Upper lobe of left lung (tissue), 4 donors: ENCODE measurements at regions not wholly inside any gene's neighbourhood (a gene's known extent, or its start where the extent isn't known, plus 50 kb on each side); places are given as distances from the start of the nearest gene placed in this dataset.

Experiments
- EP300 ChIP-seq, 4 donors: sonication (generic); formaldehyde crosslinking; IDR thresholded peaks; one replicate each; pipeline ENCODE4 v1.5.1; 2017; ENCODE audit warnings: antibody characterized with exemption in 4 of 4, control low read depth in 2 of 4
- POLR2A ChIP-seq, 4 donors: fragments of 450-650 bp; IDR thresholded peaks; one replicate each; pipeline ENCODE4 v1.5.1; 2016 to 2017; ENCODE audit warnings: antibody characterized with exemption in 4 of 4, mild to moderate bottlenecking in 2 of 4
- POLR2AphosphoS5 ChIP-seq, 2 donors: sonication (generic); formaldehyde crosslinking; IDR thresholded peaks; one replicate each; pipeline ENCODE4 v1.5.1; 2017; ENCODE audit warnings: antibody characterized with exemption in 2 of 2
- TF ChIP-seq, protein P1 (sequence below), 6 experiments: fragments of 450-650 bp in 4 of 6; fragments of 200-600 bp in 2 of 6; sonication (generic) in 2 of 6; IDR thresholded peaks; one replicate each; pipeline ENCODE4 v1.5.1; 2016 to 2019; ENCODE audit warnings: antibody characterized with exemption in 6 of 6

DNA sequence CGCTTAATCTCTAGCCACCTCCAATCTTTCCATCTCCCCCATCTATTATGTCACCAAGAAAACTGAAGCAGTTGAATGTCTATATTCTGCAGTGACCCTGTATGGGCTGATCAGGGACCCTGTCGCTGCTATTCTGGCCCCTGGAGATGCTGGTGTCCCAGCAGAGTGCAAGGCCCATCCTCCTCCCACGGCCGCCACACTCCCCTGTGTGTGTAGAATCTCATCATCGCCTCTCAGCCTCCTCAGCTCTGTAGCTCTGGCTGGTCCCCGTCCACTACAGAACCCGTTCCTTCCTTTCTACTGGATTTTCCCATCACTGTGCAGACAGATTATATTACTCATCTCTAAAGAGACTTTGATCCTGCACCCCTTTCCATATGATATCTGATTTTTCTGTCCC is 235.8 kb upstream of the PFKP start:
- TF ChIP-seq, protein P1, sequence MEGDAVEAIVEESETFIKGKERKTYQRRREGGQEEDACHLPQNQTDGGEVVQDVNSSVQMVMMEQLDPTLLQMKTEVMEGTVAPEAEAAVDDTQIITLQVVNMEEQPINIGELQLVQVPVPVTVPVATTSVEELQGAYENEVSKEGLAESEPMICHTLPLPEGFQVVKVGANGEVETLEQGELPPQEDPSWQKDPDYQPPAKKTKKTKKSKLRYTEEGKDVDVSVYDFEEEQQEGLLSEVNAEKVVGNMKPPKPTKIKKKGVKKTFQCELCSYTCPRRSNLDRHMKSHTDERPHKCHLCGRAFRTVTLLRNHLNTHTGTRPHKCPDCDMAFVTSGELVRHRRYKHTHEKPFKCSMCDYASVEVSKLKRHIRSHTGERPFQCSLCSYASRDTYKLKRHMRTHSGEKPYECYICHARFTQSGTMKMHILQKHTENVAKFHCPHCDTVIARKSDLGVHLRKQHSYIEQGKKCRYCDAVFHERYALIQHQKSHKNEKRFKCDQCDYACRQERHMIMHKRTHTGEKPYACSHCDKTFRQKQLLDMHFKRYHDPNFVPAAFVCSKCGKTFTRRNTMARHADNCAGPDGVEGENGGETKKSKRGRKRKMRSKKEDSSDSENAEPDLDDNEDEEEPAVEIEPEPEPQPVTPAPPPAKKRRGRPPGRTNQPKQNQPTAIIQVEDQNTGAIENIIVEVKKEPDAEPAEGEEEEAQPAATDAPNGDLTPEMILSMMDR (IDR thresholded peaks at IDR 0.05), result no peak
- no peak for TF ChIP-seq POLR2AphosphoS5 (IDR thresholded peaks at IDR 0.05)
- TF ChIP-seq POLR2A (IDR thresholded peaks at IDR 0.05), result no peak
- TF ChIP-seq EP300 (IDR thresholded peaks at IDR 0.05), result no peak
